Keratinocyte (primary cell): ENCODE measurements at regions not wholly inside any gene's neighbourhood (a gene's known extent, or its start where the extent isn't known, plus 50 kb on each side); places are given as distances from the start of the nearest gene placed in this dataset.

Experiments
- DNase-seq: peaks from one replicate; pipeline ENCODE4 v3.0.0-alpha.2; 2011; ENCODE audit warnings: low read depth, missing footprints, low spot score
- FAIRE-seq: peaks from 2 replicates; lab custom pipeline; 2011; peaks lifted over from hg19 to GRCh38; lab: Jason Lieb, UNC
- H2AFZ ChIP-seq: 2 replicates; pipeline ENCODE4 v1.6.0; 2012; ENCODE audit warnings: low read length, control low read depth, inconsistent platforms; ENCODE audit not compliant: control insufficient read depth
- H3K27ac ChIP-seq: 2 replicates; pipeline ENCODE4 v1.5.1; 2011; ENCODE audit warnings: low read length; ENCODE audit not compliant: control insufficient read depth, insufficient read depth
- H3K27me3 ChIP-seq: 3 replicates; pipeline ENCODE4 v1.6.0; 2011; ENCODE audit warnings: low read length; ENCODE audit not compliant: control insufficient read depth, insufficient read depth; ENCODE audit errors: extremely low read depth
- H3K36me3 ChIP-seq, 2 experiments: 2 replicates in 1 of 2; 3 replicates in 1 of 2; pipeline ENCODE4 v1.5.1; 2011; ENCODE audit warnings: low read length in 2 of 2, mild to moderate bottlenecking in 1 of 2; ENCODE audit not compliant: control insufficient read depth in 2 of 2, insufficient read depth in 2 of 2; ENCODE audit errors: extremely low read depth in 1 of 2
- H3K4me1 ChIP-seq: 3 replicates; pipeline ENCODE4 v1.5.1; 2011; ENCODE audit warnings: low read length; ENCODE audit not compliant: control insufficient read depth, insufficient read depth; ENCODE audit errors: extremely low read depth
- H3K4me2 ChIP-seq: 3 replicates; pipeline ENCODE4 v1.6.0; 2011; ENCODE audit warnings: low read depth, low read length; ENCODE audit not compliant: control insufficient read depth, insufficient read depth; ENCODE audit errors: extremely low read depth
- H3K4me3 ChIP-seq, 3 experiments: fragments of 200-600 bp in 1 of 3; sonication (generic) in 1 of 3; 2 replicates in 2 of 3; 3 replicates in 1 of 3; pipeline ENCODE4 v1.5.1; 2011 to 2016; ENCODE audit warnings: low read length in 3 of 3, mild to moderate bottlenecking in 3 of 3, control low read depth in 2 of 3, inconsistent platforms in 1 of 3, low read depth in 1 of 3, mixed read lengths in 1 of 3, mixed run types in 1 of 3, moderate library complexity in 1 of 3; ENCODE audit not compliant: control insufficient read depth in 2 of 3, insufficient read depth in 2 of 3; ENCODE audit errors: extremely low read depth in 1 of 3
- H3K79me2 ChIP-seq: 2 replicates; pipeline ENCODE4 v1.6.0; 2012; ENCODE audit warnings: low read length; ENCODE audit not compliant: control insufficient read depth, insufficient read depth
- H3K9ac ChIP-seq: 3 replicates; pipeline ENCODE4 v1.6.0; 2011; ENCODE audit warnings: low read length; ENCODE audit not compliant: control insufficient read depth, insufficient read depth; ENCODE audit errors: extremely low read depth
- H3K9me1 ChIP-seq: 3 replicates; pipeline ENCODE4 v1.6.0; 2011; ENCODE audit warnings: low read length; ENCODE audit not compliant: control insufficient read depth, insufficient read depth; ENCODE audit errors: extremely low read depth
- H3K9me3 ChIP-seq: 2 replicates; pipeline ENCODE4 v1.5.1; 2012; ENCODE audit warnings: low read depth, low read length; ENCODE audit not compliant: control insufficient read depth
- H4K20me1 ChIP-seq: 3 replicates; pipeline ENCODE4 v1.6.0; 2011; ENCODE audit warnings: low read length; ENCODE audit not compliant: control insufficient read depth, insufficient read depth; ENCODE audit errors: extremely low read depth
- CTCF ChIP-seq, 3 experiments: IDR thresholded peaks in 1 of 3; conservative IDR thresholded peaks in 1 of 3; optimal IDR thresholded peaks in 1 of 3; 2 replicates in 2 of 3; 3 replicates in 1 of 3; pipeline versions ENCODE3 to v1.5.1; 2011; ENCODE audit warnings: low read length in 3 of 3, mild to moderate bottlenecking in 3 of 3, moderate library complexity in 2 of 3, control low read depth in 1 of 3, inconsistent platforms in 1 of 3; ENCODE audit not compliant: insufficient read depth in 2 of 3; ENCODE audit errors: extremely low read depth in 1 of 3
- EZH2 ChIP-seq: IDR thresholded peaks from one replicate; pipeline ENCODE4 v1.6.1; 2012; ENCODE audit warnings: inconsistent platforms, mild to moderate bottlenecking, low read length, moderate library complexity
- dilution Hi-C: fragments of 300-500 bp; cut with MboI; formaldehyde crosslinking; loops from one replicate; pipeline ENCODE4 v1.7.0; 2020; ENCODE audit warnings: low sequenced_read_pairs; ENCODE audit not compliant: extremely low pct_ligation_motif_present

- Histone ChIP-seq H3K36me3 (no peaks in the 10 kb centered on the region), H3K27me3 (no peaks in the 10 kb centered on the region), H3K79me2 (no peaks in the 10 kb centered on the region), H3K9me1 (no peaks in the 10 kb centered on the region), H2AFZ (no peak overlapping the region), H3K9ac (no peak overlapping the region), H3K4me3 (no peak overlapping the region), H4K20me1 (no peaks in the 10 kb centered on the region), H3K27ac (no peak overlapping the region), H3K4me2 (no peak overlapping the region), H3K4me1 (no peaks in the 10 kb centered on the region), H3K9me3 (peaks cover 2% of the 10 kb centered on the region)
- dilution Hi-C loops: no loop called here
- FAIRE-seq (no peak), DNase-seq (no peak)
- no peak for TF ChIP-seq CTCF (optimal IDR thresholded peaks at IDR 0.05 in 1 of 3, IDR thresholded peaks at IDR 0.05 in 1 of 3, conservative IDR thresholded peaks at IDR 0.05 in 1 of 3; ENCODE audit: extremely low read depth in 1 of 3, insufficient read depth in 2 of 3, low read length in 3 of 3)
- TF ChIP-seq EZH2: no peak
Observed at GRCh38 chr16:13634253-13634652, 285.7 kb upstream of the ERCC4 start.

- H3K27me3 ChIP-seq: no peaks in the 10 kb centered on the region
- DNase-seq (no peak), FAIRE-seq (no peak)
- peaks cover 2% of the 10 kb centered on the region for H3K9me3 ChIP-seq
- no peaks in the 10 kb centered on the region for H3K36me3 ChIP-seq
- no peak overlapping the region for H3K27ac ChIP-seq
- no peak overlapping the region for H3K4me3 ChIP-seq
- H2AFZ ChIP-seq: no peak overlapping the region
- H4K20me1 ChIP-seq: no peaks in the 10 kb centered on the region
- TF ChIP-seq EZH2: no peak
- no peak for TF ChIP-seq CTCF (optimal IDR thresholded peaks at IDR 0.05 in 1 of 3, IDR thresholded peaks at IDR 0.05 in 1 of 3, conservative IDR thresholded peaks at IDR 0.05 in 1 of 3; ENCODE audit: extremely low read depth in 1 of 3, insufficient read depth in 2 of 3, low read length in 3 of 3)
- no peak overlapping the region for H3K9ac ChIP-seq
- no peak overlapping the region for H3K4me2 ChIP-seq
- H3K79me2 ChIP-seq: no peaks in the 10 kb centered on the region
- no peaks in the 10 kb centered on the region for H3K4me1 ChIP-seq
- dilution Hi-C loops: no loop called here
- no peaks in the 10 kb centered on the region for H3K9me1 ChIP-seq
Observed at GRCh38 chr16:13634959-13635358, 285.0 kb upstream of the ERCC4 start.
